Fibroblast of the conjunctiva (primary cell): ENCODE measurements at regions not wholly inside any gene's neighbourhood (a gene's known extent, or its start where the extent isn't known, plus 50 kb on each side); places are given as distances from the start of the nearest gene placed in this dataset.
"Not testable (repeated sequence)": the region's sequence is repeated elsewhere in the genome, so short reads cannot be mapped to it uniquely, and the experiment has no call there.

Source experiments
- DNase-seq: peaks from one replicate; pipeline ENCODE4 v3.0.0-alpha.2; 2010; ENCODE audit warnings: low read depth

GRCh38 chr7:22066522-22066921 lies 120.8 kb upstream of the CDCA7L start:
- no peak for DNase-seq

DNA sequence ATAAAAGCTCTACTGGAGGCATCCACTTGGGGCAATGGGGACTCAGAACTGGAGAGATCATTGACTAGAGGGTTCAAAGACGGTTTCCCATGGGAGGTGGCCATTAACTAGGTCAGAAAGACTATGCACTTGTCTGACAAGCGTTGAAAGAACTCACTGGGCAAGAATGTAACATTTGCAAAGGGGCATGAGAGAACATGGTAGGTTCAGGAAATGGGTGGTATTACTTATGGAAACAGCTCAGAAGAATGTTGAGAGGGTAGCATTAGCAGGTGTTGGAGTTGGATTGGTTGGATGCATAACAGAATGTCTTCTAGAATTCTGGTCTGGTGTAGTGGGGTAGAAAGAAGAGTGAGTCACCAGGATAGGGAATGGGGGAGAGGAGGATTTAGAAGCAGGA lies 119.1 kb upstream of the CDCA7L start:
- DNase-seq = no peak

GRCh38 chr7:22061775-22062174 lies 116.1 kb upstream of the CDCA7L start:
- no peak for DNase-seq

DNA sequence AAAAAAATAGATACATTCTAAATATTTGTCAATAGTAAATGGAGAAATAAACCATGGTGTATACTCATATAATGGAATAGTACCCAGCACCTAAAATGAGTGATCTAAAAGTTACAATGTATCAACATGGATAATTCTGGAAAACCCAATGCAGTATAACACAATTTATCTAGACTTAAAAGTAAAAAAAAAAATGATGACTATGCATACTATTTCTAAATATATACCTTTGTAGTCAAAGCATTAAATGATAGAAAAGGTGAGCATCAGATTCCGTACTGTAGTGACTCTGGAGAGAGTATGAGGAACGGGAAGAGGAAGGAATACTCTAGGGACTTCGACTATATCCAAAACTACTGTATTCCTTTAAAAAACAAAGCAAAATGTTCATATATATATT lies 115.2 kb upstream of the CDCA7L start:
- no peak for DNase-seq

GRCh38 chr7:22060197-22060596 lies 114.5 kb upstream of the CDCA7L start:
- DNase-seq = no peak

- no peak for DNase-seq
Observed at GRCh38 chr7:22055226-22055625, 109.5 kb upstream of the CDCA7L start.

GRCh38 chr7:22052674-22053365 lies 107.1 kb upstream of the CDCA7L start:
- no peak for DNase-seq

GRCh38 chr7:22051886-22052673 lies 106.4 kb upstream of the CDCA7L start:
- no peak for DNase-seq

- no peak for DNase-seq
Observed at GRCh38 chr7:22049766-22050500, 104.2 kb upstream of the CDCA7L start.

- no peak for DNase-seq
Observed at GRCh38 chr7:22043367-22043766, 97.7 kb upstream of the CDCA7L start.

GRCh38 chr7:22040923-22041595 lies 95.4 kb upstream of the CDCA7L start:
- DNase-seq = no peak

GRCh38 chr7:22039670-22040069 lies 94.0 kb upstream of the CDCA7L start:
- no peak for DNase-seq

DNA sequence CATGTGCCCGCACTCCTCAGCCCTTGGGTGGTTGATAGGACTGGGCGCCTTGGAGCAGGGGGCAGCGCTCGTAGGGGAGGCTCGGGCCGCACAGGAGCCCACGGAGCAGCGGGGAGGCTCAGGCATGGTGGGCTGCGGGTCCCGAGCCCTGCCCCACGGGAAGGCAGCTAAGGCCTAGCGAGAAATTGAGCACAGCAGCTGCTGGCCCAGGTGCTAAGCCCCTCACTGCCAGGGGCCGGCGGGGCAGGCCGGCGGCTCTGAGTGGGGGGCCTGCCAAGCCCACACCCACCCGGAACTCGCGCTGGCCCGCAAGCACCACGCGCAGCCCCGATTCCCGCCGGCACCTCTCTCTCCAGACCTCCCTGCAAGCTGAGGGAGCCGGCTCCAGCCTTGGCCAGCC lies 86.7 kb upstream of the CDCA7L start:
- DNase-seq = not testable (repeated sequence)

DNA sequence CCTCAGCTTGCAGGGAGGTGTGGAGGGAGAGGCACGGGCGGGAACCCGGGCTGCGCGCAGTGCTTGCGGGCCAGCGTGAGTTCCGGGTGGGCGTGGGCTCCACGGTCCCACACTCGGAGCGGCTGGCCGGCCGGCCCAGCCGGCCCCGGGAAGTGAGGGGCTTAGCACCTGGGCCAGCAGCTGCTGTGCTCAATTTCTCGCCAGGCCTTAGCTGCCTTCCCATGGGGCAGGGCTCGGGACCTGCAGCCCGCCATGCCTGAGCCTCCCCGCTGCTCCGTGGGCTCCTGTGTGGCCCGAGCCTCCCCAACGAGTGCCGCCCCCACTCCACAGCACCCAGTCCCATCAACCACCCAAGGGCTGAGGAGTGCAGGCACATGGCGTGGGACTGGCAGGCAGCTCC lies 83.0 kb upstream of the CDCA7L start:
- not testable (repeated sequence) for DNase-seq

GRCh38 chr7:22027475-22027874 lies 81.8 kb upstream of the CDCA7L start:
- no peak for DNase-seq

- no peak for DNase-seq
Observed at GRCh38 chr7:22025983-22026382, 80.3 kb upstream of the CDCA7L start.

- no peak for DNase-seq
Observed at GRCh38 chr7:22025075-22025474, 79.4 kb upstream of the CDCA7L start.

GRCh38 chr7:22019931-22020330 lies 74.2 kb upstream of the CDCA7L start:
- DNase-seq = no peak

- no peak for DNase-seq
Observed at GRCh38 chr7:22016507-22016906, 70.8 kb upstream of the CDCA7L start.

DNA sequence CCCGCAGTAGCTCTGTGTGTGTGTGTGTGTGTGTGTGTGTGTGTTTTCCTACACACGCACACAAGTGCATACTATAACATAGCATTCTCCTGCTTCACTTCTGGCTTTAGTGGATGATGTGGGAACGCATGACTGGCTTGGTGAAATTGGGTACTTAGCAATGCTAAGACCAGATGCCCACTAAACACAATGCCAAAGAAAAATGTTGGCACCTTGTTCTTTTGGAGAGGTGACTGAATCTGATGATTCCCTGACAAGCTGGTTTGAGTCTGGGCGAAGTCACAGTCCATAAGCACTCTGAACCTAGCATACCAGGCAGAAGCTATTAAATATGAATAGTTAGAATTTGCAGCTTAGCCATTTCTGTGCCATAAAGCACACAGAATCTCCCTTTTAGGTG lies 68.0 kb upstream of the CDCA7L start:
- DNase-seq = no peak

DNA sequence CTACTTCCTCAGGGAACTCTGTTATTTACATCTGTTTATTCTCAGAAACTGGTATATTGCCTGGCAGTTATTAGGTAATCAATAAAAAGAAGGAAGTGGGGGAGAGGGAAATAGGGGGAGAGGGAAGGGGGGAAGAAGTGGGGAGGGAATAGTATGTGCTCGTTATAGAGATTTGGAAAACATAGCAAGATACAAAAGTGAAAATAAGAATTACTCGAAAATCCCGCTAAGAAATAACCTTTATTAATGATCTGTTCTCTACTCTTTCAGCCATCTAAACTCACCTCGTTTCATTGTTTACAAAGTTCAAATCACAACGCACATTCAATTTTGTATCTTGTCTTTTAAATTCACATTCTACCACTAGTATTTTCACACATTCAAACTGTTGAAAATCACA lies 63.0 kb upstream of the CDCA7L start:
- no peak for DNase-seq

DNA sequence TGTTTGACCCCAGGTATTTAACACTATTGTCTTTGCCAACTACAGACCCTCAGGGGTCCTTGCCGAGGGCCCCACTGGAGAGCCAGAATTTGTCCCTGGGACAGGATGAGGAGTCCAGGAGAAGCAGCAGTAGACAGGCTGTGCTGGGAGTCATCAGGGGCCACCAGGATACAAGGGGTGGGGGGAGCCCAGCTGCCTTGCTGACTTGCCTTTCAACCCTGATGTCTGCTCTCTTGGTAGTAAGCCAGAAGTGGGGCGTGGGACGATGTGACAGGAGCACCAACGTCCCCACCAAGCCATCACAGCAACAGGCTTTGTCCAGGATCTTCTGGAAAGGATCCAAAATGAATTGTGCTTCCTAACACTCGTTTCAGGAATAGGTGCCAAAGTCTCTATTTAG lies 62.4 kb upstream of the CDCA7L start:
- no peak for DNase-seq
